ENCODE measurements at regions not wholly inside any gene's neighbourhood (a gene's known extent, or its start where the extent isn't known, plus 50 kb on each side); places are given as distances from the start of the nearest gene placed in this dataset.

- ChIA-PET CTCF (no interaction called here), POLR2A (ENCODE audit: low non-redundant PET) (no interaction called here)
- no peak overlapping the region for H3K27ac ChIP-seq (ENCODE audit: low read depth, low read length, poor library complexity, severe bottlenecking)
These were observed 99.9 kb upstream of the GAP43 start for GRCh38 chr3:115523458-115523857.

GRCh38 chr3:115524549-115524948 is 98.8 kb upstream of the GAP43 start:
- ChIA-PET POLR2A (ENCODE audit: low non-redundant PET) (no interaction called here), CTCF (no interaction called here)
- Histone ChIP-seq H3K4me1 (ENCODE audit: insufficient read depth, low read length, poor library complexity, severe bottlenecking) (peaks cover 7% of the 10 kb centered on the region), H3K27ac (ENCODE audit: low read depth, low read length, poor library complexity, severe bottlenecking) (no peak overlapping the region), H3K27me3 (replicated peaks; ENCODE audit: insufficient read depth, low read depth, low read length, poor library complexity) (no peaks in the 10 kb centered on the region), H3K36me3 (ENCODE audit: insufficient read depth, low read length, poor library complexity, severe bottlenecking) (no peaks in the 10 kb centered on the region), H3K4me3 (ENCODE audit: low read depth, low read length, poor library complexity, severe bottlenecking) (no peak overlapping the region), H3K9me3 (ENCODE audit: low read depth, low read length, poor library complexity, severe bottlenecking) (no peaks in the 10 kb centered on the region)
- intact Hi-C loops (cut with micrococcal nuclease; ENCODE audit: unreplicated experiment), result no loop called here
- DNase-seq (ENCODE audit: low spot score), result no peak
- no TSS peak for BruUV-seq (replicated peaks)
- TF ChIP-seq EZH2 (IDR thresholded peaks at IDR 0.05; ENCODE audit: borderline replicate concordance, low read depth, low read length, poor library complexity, severe bottlenecking) (no peak), CTCF (conservative IDR thresholded peaks at IDR 0.05; ENCODE audit: low read depth, low read length) (no peak)

More at GRCh38 chr3:115523458-115523857, 99.9 kb upstream of the GAP43 start:
- intact Hi-C loops (cut with micrococcal nuclease; ENCODE audit: unreplicated experiment), result no loop called here
- Histone ChIP-seq H3K4me1 (ENCODE audit: insufficient read depth, low read length, poor library complexity, severe bottlenecking) (peaks cover 18% of the 10 kb centered on the region), H3K27me3 (replicated peaks; ENCODE audit: insufficient read depth, low read depth, low read length, poor library complexity) (no peaks in the 10 kb centered on the region), H3K4me3 (ENCODE audit: low read depth, low read length, poor library complexity, severe bottlenecking) (no peak overlapping the region), H3K36me3 (ENCODE audit: insufficient read depth, low read length, poor library complexity, severe bottlenecking) (no peaks in the 10 kb centered on the region), H3K9me3 (ENCODE audit: low read depth, low read length, poor library complexity, severe bottlenecking) (no peaks in the 10 kb centered on the region)
- TF ChIP-seq EZH2 (IDR thresholded peaks at IDR 0.05; ENCODE audit: borderline replicate concordance, low read depth, low read length, poor library complexity, severe bottlenecking) (no peak), CTCF (conservative IDR thresholded peaks at IDR 0.05; ENCODE audit: low read depth, low read length) (no peak)
- no TSS peak for BruUV-seq (replicated peaks)
- no peak for DNase-seq (ENCODE audit: low spot score)

- Histone ChIP-seq H3K9me3 (ENCODE audit: low read depth, low read length, poor library complexity, severe bottlenecking) (no peaks in the 10 kb centered on the region), H3K4me1 (ENCODE audit: insufficient read depth, low read length, poor library complexity, severe bottlenecking) (peaks cover 7% of the 10 kb centered on the region), H3K27ac (ENCODE audit: low read depth, low read length, poor library complexity, severe bottlenecking) (no peak overlapping the region), H3K27me3 (replicated peaks; ENCODE audit: insufficient read depth, low read depth, low read length, poor library complexity) (no peaks in the 10 kb centered on the region), H3K36me3 (ENCODE audit: insufficient read depth, low read length, poor library complexity, severe bottlenecking) (no peaks in the 10 kb centered on the region), H3K4me3 (ENCODE audit: low read depth, low read length, poor library complexity, severe bottlenecking) (no peak overlapping the region)
- TF ChIP-seq EZH2 (IDR thresholded peaks at IDR 0.05; ENCODE audit: borderline replicate concordance, low read depth, low read length, poor library complexity, severe bottlenecking), result no peak
- no peak for TF ChIP-seq CTCF (conservative IDR thresholded peaks at IDR 0.05; ENCODE audit: low read depth, low read length)
- intact Hi-C loops (cut with micrococcal nuclease; ENCODE audit: unreplicated experiment), result no loop called here
- POLR2A ChIA-PET (ENCODE audit: low non-redundant PET), result no interaction called here
- CTCF ChIA-PET, result no interaction called here
- DNase-seq (ENCODE audit: low spot score), result no peak
- no TSS peak for BruUV-seq (replicated peaks)
These were observed 97.6 kb upstream of the GAP43 start for GRCh38 chr3:115525731-115526130.

All from A673 (cell line).